ENCODE measurements at regions not wholly inside any gene's neighbourhood (a gene's known extent, or its start where the extent isn't known, plus 50 kb on each side); places are given as distances from the start of the nearest gene placed in this dataset.

GRCh38 chr7:54964136-54964535, 54.7 kb upstream of the EGFR start:
- TF ChIP-seq, protein P1, sequence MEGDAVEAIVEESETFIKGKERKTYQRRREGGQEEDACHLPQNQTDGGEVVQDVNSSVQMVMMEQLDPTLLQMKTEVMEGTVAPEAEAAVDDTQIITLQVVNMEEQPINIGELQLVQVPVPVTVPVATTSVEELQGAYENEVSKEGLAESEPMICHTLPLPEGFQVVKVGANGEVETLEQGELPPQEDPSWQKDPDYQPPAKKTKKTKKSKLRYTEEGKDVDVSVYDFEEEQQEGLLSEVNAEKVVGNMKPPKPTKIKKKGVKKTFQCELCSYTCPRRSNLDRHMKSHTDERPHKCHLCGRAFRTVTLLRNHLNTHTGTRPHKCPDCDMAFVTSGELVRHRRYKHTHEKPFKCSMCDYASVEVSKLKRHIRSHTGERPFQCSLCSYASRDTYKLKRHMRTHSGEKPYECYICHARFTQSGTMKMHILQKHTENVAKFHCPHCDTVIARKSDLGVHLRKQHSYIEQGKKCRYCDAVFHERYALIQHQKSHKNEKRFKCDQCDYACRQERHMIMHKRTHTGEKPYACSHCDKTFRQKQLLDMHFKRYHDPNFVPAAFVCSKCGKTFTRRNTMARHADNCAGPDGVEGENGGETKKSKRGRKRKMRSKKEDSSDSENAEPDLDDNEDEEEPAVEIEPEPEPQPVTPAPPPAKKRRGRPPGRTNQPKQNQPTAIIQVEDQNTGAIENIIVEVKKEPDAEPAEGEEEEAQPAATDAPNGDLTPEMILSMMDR (IDR thresholded peaks at IDR 0.05; ENCODE audit: low read depth, low read length), result no peak
- no peak overlapping the region for H3K4me3 ChIP-seq (ENCODE audit: low read depth, low read length)

DNA sequence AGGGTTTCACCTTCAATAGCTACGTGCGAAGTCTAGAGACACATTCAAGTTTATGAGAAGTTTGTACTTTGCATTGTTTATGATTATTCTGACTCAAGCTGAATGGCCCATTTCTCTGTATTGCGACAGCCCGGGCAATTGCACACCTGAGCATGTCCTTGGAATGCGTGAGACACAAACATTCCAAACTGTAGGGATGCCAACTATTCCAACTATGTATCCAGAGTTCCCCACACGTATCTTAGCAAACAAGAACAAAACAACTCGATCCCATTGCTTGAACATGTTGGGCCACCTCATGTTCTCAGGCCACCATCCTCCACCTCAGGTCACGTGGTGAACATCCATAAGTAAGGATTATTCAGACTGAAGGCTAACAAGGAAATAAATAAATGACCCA, 51.4 kb upstream of the EGFR start:
- no peak overlapping the region for H3K4me3 ChIP-seq (ENCODE audit: low read depth, low read length)
- TF ChIP-seq, protein P1 (IDR thresholded peaks at IDR 0.05; ENCODE audit: low read depth, low read length), result no peak

DNA sequence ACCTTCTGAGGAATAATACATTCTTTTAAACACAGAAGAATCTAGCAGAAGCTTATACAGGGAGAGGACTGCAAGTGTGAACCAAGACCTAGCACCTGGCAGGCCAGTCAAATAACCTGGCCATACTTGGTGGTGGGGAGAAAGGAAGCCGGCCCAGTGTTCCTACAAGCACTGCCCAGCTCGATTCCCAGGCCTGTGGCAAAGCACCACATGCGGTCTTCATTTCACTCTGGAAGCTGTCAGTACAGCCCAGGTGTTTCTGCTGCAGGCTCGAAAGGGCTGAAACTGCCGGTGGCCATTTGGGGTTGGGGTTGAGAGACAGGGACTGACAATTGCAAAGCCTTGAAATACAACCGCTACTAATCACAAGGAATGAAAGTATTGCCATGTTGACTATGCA, 50.8 kb upstream of the EGFR start:
- H3K4me3 ChIP-seq (ENCODE audit: low read depth, low read length), result no peak overlapping the region
- TF ChIP-seq, protein P1 (IDR thresholded peaks at IDR 0.05; ENCODE audit: low read depth, low read length), result no peak
